ENCODE measurements at regions not wholly inside any gene's neighbourhood (a gene's known extent, or its start where the extent isn't known, plus 50 kb on each side); places are given as distances from the start of the nearest gene placed in this dataset.
A peak's percentile ranks its signal among the peaks of the same experiment; 100 is the strongest.
"Not testable (repeated sequence)": the region's sequence is repeated elsewhere in the genome, so short reads cannot be mapped to it uniquely, and the experiment has no call there.

GRCh38 chr1:145484257-145484656, 58.9 kb upstream of the NBPF20 start:
- H3K9me3 ChIP-seq (ENCODE audit: control insufficient read depth, insufficient read depth, low read length); DNase-seq (ENCODE audit: low read depth in 4 of 6, low spot score in 6 of 6); H3K27ac ChIP-seq (ENCODE audit: low read depth, low read length); H3K27me3 ChIP-seq (ENCODE audit: control insufficient read depth, insufficient read depth, low read length); H3K36me3 ChIP-seq (ENCODE audit: control insufficient read depth, insufficient read depth, low read length); H3K4me1 ChIP-seq (ENCODE audit: control insufficient read depth, insufficient read depth, low read length); H3K4me3 ChIP-seq (ENCODE audit: low read depth, low read length): not testable (repeated sequence)
- no CpG with 5 or more reads among the region's 4 CpGs for WGBS (ENCODE audit: insufficient coverage)

GRCh38 chr1:145482214-145482860, 56.9 kb upstream of the NBPF20 start:
- H3K4me1 ChIP-seq (ENCODE audit: control insufficient read depth, insufficient read depth, low read length); DNase-seq (ENCODE audit: low read depth in 4 of 6, low spot score in 6 of 6); H3K27me3 ChIP-seq (ENCODE audit: control insufficient read depth, insufficient read depth, low read length); H3K36me3 ChIP-seq (ENCODE audit: control insufficient read depth, insufficient read depth, low read length); H3K27ac ChIP-seq (ENCODE audit: low read depth, low read length); H3K9me3 ChIP-seq (ENCODE audit: control insufficient read depth, insufficient read depth, low read length); H3K4me3 ChIP-seq (ENCODE audit: low read depth, low read length): not testable (repeated sequence)
- WGBS (ENCODE audit: insufficient coverage): no CpG with 5 or more reads among the region's 8 CpGs

- WGBS (ENCODE audit: insufficient coverage): 0% methylated on average over 11 of the region's 25 CpGs
- not testable (repeated sequence) for H3K27ac ChIP-seq (ENCODE audit: low read depth, low read length); H3K27me3 ChIP-seq (ENCODE audit: control insufficient read depth, insufficient read depth, low read length); H3K4me3 ChIP-seq (ENCODE audit: low read depth, low read length); H3K9me3 ChIP-seq (ENCODE audit: control insufficient read depth, insufficient read depth, low read length); H3K36me3 ChIP-seq (ENCODE audit: control insufficient read depth, insufficient read depth, low read length); H3K4me1 ChIP-seq (ENCODE audit: control insufficient read depth, insufficient read depth, low read length)
- peak in 2 of 6 donors; percentile 0 to 2 for DNase-seq (ENCODE audit: low read depth in 4 of 6, low spot score in 6 of 6)
Measured at GRCh38 chr1:145475962-145476361, 50.6 kb upstream of the NBPF20 start.

GRCh38 chr1:145475369-145475915, 50.0 kb upstream of the NBPF20 start:
- H3K4me1 ChIP-seq (ENCODE audit: control insufficient read depth, insufficient read depth, low read length); H3K27ac ChIP-seq (ENCODE audit: low read depth, low read length); H3K4me3 ChIP-seq (ENCODE audit: low read depth, low read length); H3K9me3 ChIP-seq (ENCODE audit: control insufficient read depth, insufficient read depth, low read length); H3K27me3 ChIP-seq (ENCODE audit: control insufficient read depth, insufficient read depth, low read length); H3K36me3 ChIP-seq (ENCODE audit: control insufficient read depth, insufficient read depth, low read length): not testable (repeated sequence)
- WGBS (ENCODE audit: insufficient coverage): no CpG with 5 or more reads among the region's 41 CpGs
- DNase-seq (ENCODE audit: low read depth in 4 of 6, low spot score in 6 of 6): peak in 2 of 6 donors; percentile 19 to 45
